ENCODE measurements at regions not wholly inside any gene's neighbourhood (a gene's known extent, or its start where the extent isn't known, plus 50 kb on each side); places are given as distances from the start of the nearest gene placed in this dataset.
A peak's percentile ranks its signal among the peaks of the same experiment; 100 is the strongest.

GRCh38 chr4:38489924-38490639, 173.9 kb upstream of the KLF3 start:
- DNase-seq: no peak

- no peak for DNase-seq
Observed at GRCh38 chr4:38490753-38491446, 173.1 kb upstream of the KLF3 start.

- no peak for DNase-seq
Observed at GRCh38 chr4:38491854-38492478, 172.0 kb upstream of the KLF3 start.

GRCh38 chr4:38493066-38493465, 170.9 kb upstream of the KLF3 start:
- DNase-seq: no peak

GRCh38 chr4:38495446-38495845, 168.6 kb upstream of the KLF3 start:
- DNase-seq: no peak

- DNase-seq: no peak
Observed at GRCh38 chr4:38497121-38497520, 166.9 kb upstream of the KLF3 start.

- DNase-seq: no peak
Observed at GRCh38 chr4:38499101-38499500, 164.9 kb upstream of the KLF3 start.

- DNase-seq: no peak
Observed at GRCh38 chr4:38500433-38500832, 163.6 kb upstream of the KLF3 start.

GRCh38 chr4:38501698-38502097, 162.3 kb upstream of the KLF3 start:
- no peak for DNase-seq

GRCh38 chr4:38503689-38504395, 160.2 kb upstream of the KLF3 start:
- no peak for DNase-seq

- no peak for DNase-seq
Observed at GRCh38 chr4:38504396-38504715, 159.6 kb upstream of the KLF3 start.

GRCh38 chr4:38509551-38509950, 154.4 kb upstream of the KLF3 start:
- no peak for DNase-seq

GRCh38 chr4:38510201-38510600, 153.8 kb upstream of the KLF3 start:
- no peak for DNase-seq

GRCh38 chr4:38511702-38512101, 152.3 kb upstream of the KLF3 start:
- no peak for DNase-seq

GRCh38 chr4:38512840-38513239, 151.2 kb upstream of the KLF3 start:
- no peak for DNase-seq

- DNase-seq: peak; percentile 20
Observed at GRCh38 chr4:38514465-38515146, 149.4 kb upstream of the KLF3 start.

- no peak for DNase-seq
Observed at GRCh38 chr4:38516190-38516589, 147.8 kb upstream of the KLF3 start.

- no peak for DNase-seq
Observed at GRCh38 chr4:38519666-38520065, 144.3 kb upstream of the KLF3 start.

- DNase-seq: no peak
Observed at GRCh38 chr4:38523054-38523453, 140.9 kb upstream of the KLF3 start.

GRCh38 chr4:38523524-38524448, 140.2 kb upstream of the KLF3 start:
- no peak for DNase-seq

- DNase-seq: no peak
Observed at GRCh38 chr4:38526412-38526811, 137.6 kb upstream of the KLF3 start.

Data from NCI-H2171 treated with DMSO at 0.1 percent for 48 hours (cell line).